Right cardiac atrium (tissue), 5 donors: ENCODE measurements at regions not wholly inside any gene's neighbourhood (a gene's known extent, or its start where the extent isn't known, plus 50 kb on each side); places are given as distances from the start of the nearest gene placed in this dataset.
A peak's percentile ranks its signal among the peaks of the same experiment; 100 is the strongest.

Source experiments
- ATAC-seq, 2 donors: fragments of 200-7000 bp; cut with Tn5 transposase; one replicate each; pipeline versions ENCODE4 v1.8.0 to v1.9.1; 2020; ENCODE audit warnings: moderate library complexity in 2 of 2, mild to moderate bottlenecking in 1 of 2
- DNase-seq, 3 donors: peaks; one replicate each; pipeline ENCODE4 v3.0.0-alpha.2; 2020
- H3K27ac ChIP-seq: one replicate; pipeline ENCODE4 v1.5.1; 2013; ENCODE audit warnings: mild to moderate bottlenecking, low read length, control low read depth, moderate library complexity
- H3K27me3 ChIP-seq: one replicate; pipeline ENCODE4 v1.6.1; 2013; ENCODE audit not compliant: control insufficient read depth, insufficient read depth
- H3K4me1 ChIP-seq: one replicate; pipeline ENCODE4 v1.6.1; 2013; ENCODE audit warnings: low read length; ENCODE audit not compliant: control insufficient read depth, insufficient read depth
- H3K4me3 ChIP-seq: one replicate; pipeline ENCODE4 v1.5.1; 2013; ENCODE audit warnings: low read length, control low read depth
- H3K9me3 ChIP-seq: one replicate; pipeline ENCODE4 v1.6.1; 2013; ENCODE audit warnings: low read length; ENCODE audit not compliant: control insufficient read depth
- WGBS: extraction: QIAGEN DNeasy Blood & Tissue Kit; methylation state at CpG from one replicate; pipeline ENCODE4 v1.1.7; 2013; 5-methylcytosine and 5-hydroxymethylcytosine counted together
- intact Hi-C, 4 donors: fragments of 100-400 bp; cut with DNase I; formaldehyde crosslinking; loops; one replicate each; pipeline versions ENCODE4 v1.11.0 to v1.14.0; 2022 to 2023
- donor health status: healthy with polysubstance abuse.
- donor health status: DM: no; HTN: yes; CAD: no.
- donor health status: DM: no; HTN: no; CAD: no.
- donor health status: DM: no; HTN: yes; CAD: no; lungs with severe emphysema.
- donor health status: DM: yes; HTN: yes; CAD: no.

GRCh38 chr12:38480594-38480993 is 164.0 kb downstream of the ALG10B start:
- Histone ChIP-seq H3K27me3 (no peaks in the 10 kb centered on the region), H3K9me3 (no peaks in the 10 kb centered on the region), H3K4me1 (no peaks in the 10 kb centered on the region), H3K4me3 (no peak overlapping the region), H3K27ac (no peak overlapping the region)
- intact Hi-C loops: no loop called here
- ATAC-seq (no peak), DNase-seq (no peak)

GRCh38 chr12:38484821-38485449 is 168.4 kb downstream of the ALG10B start:
- H3K27ac ChIP-seq: no peak overlapping the region
- no peaks in the 10 kb centered on the region for H3K27me3 ChIP-seq
- no peaks in the 10 kb centered on the region for H3K4me1 ChIP-seq
- H3K4me3 ChIP-seq: no peak overlapping the region
- WGBS: 63% methylated on average over 2 of the region's 2 CpGs
- no peaks in the 10 kb centered on the region for H3K9me3 ChIP-seq
- no peak for ATAC-seq
- intact Hi-C loops: no loop called here
- DNase-seq: no peak

GRCh38 chr12:38488866-38489265 is 172.3 kb downstream of the ALG10B start:
- DNase-seq (no peak), ATAC-seq (no peak)
- no peak overlapping the region for H3K27ac ChIP-seq
- H3K4me3 ChIP-seq: no peak overlapping the region
- intact Hi-C loops: no loop called here
- no peaks in the 10 kb centered on the region for H3K4me1 ChIP-seq
- 77% methylated on average over 2 of the region's 2 CpGs for WGBS
- no peaks in the 10 kb centered on the region for H3K9me3 ChIP-seq
- no peaks in the 10 kb centered on the region for H3K27me3 ChIP-seq

- intact Hi-C loops: no loop called here
- H3K27ac ChIP-seq: no peak overlapping the region
- no peak overlapping the region for H3K4me3 ChIP-seq
- no peaks in the 10 kb centered on the region for H3K27me3 ChIP-seq
- no peak for DNase-seq
- no peak for ATAC-seq
- 64% methylated on average over 5 of the region's 5 CpGs for WGBS
- no peaks in the 10 kb centered on the region for H3K9me3 ChIP-seq
- H3K4me1 ChIP-seq: no peaks in the 10 kb centered on the region
Observed at GRCh38 chr12:38490073-38490472, 173.5 kb downstream of the ALG10B start.

- intact Hi-C loops: no loop called here
- Histone ChIP-seq H3K4me1 (no peaks in the 10 kb centered on the region), H3K9me3 (no peaks in the 10 kb centered on the region), H3K27ac (no peak overlapping the region), H3K4me3 (no peak overlapping the region), H3K27me3 (no peaks in the 10 kb centered on the region)
- ATAC-seq (no peak), DNase-seq (no peak)
- WGBS: 31% methylated on average over 1 of the region's 1 CpG
Observed at GRCh38 chr12:38490941-38491340, 174.4 kb downstream of the ALG10B start.

GRCh38 chr12:38501481-38501880 is 184.9 kb downstream of the ALG10B start:
- ATAC-seq: no peak
- Histone ChIP-seq H3K9me3 (no peaks in the 10 kb centered on the region), H3K27me3 (no peaks in the 10 kb centered on the region), H3K4me1 (no peaks in the 10 kb centered on the region), H3K27ac (no peak overlapping the region), H3K4me3 (no peak overlapping the region)
- DNase-seq: no peak
- 63% methylated on average over 4 of the region's 4 CpGs for WGBS
- intact Hi-C loops: no loop called here

- H3K4me3 ChIP-seq: no peak overlapping the region
- intact Hi-C loops: no loop called here
- no peak for ATAC-seq
Observed at GRCh38 chr12:38501991-38502390, 185.4 kb downstream of the ALG10B start.

GRCh38 chr12:38502415-38502814 is 185.8 kb downstream of the ALG10B start:
- Histone ChIP-seq H3K4me3 (no peak overlapping the region), H3K27me3 (no peaks in the 10 kb centered on the region), H3K9me3 (no peaks in the 10 kb centered on the region), H3K27ac (no peak overlapping the region), H3K4me1 (no peaks in the 10 kb centered on the region)
- DNase-seq (no peak), ATAC-seq (no peak)
- 54% methylated on average over 4 of the region's 4 CpGs for WGBS
- intact Hi-C loops: no loop called here

More at GRCh38 chr12:38501991-38502390, 185.4 kb downstream of the ALG10B start:
- Histone ChIP-seq H3K27ac (no peak overlapping the region), H3K27me3 (no peaks in the 10 kb centered on the region), H3K4me1 (no peaks in the 10 kb centered on the region), H3K9me3 (no peaks in the 10 kb centered on the region)
- no peak for DNase-seq

GRCh38 chr12:38507839-38508238 is 191.3 kb downstream of the ALG10B start:
- Histone ChIP-seq H3K4me1 (no peaks in the 10 kb centered on the region), H3K4me3 (no peak overlapping the region), H3K27me3 (no peaks in the 10 kb centered on the region), H3K9me3 (no peaks in the 10 kb centered on the region), H3K27ac (no peak overlapping the region)
- DNase-seq (no peak), ATAC-seq (no peak)
- intact Hi-C loops: no loop called here
- 66% methylated on average over 7 of the region's 7 CpGs for WGBS

- Histone ChIP-seq H3K27ac (no peak overlapping the region), H3K27me3 (no peaks in the 10 kb centered on the region), H3K9me3 (no peaks in the 10 kb centered on the region), H3K4me1 (no peaks in the 10 kb centered on the region), H3K4me3 (no peak overlapping the region)
- DNase-seq: no peak
- ATAC-seq: no peak
- intact Hi-C loops: no loop called here
- 50% methylated on average over 5 of the region's 5 CpGs for WGBS
Observed at GRCh38 chr12:38508246-38508645, 191.7 kb downstream of the ALG10B start.

- Histone ChIP-seq H3K9me3 (no peaks in the 10 kb centered on the region), H3K4me3 (no peak overlapping the region), H3K27me3 (no peaks in the 10 kb centered on the region), H3K27ac (no peak overlapping the region), H3K4me1 (no peaks in the 10 kb centered on the region)
- ATAC-seq (peak in 1 of 2 donors; percentile 40), DNase-seq (no peak)
- intact Hi-C loops: no loop called here
Observed at GRCh38 chr12:38515912-38516311, 199.3 kb downstream of the ALG10B start.

GRCh38 chr12:38516418-38516817 is 199.8 kb downstream of the ALG10B start:
- Histone ChIP-seq H3K9me3 (no peaks in the 10 kb centered on the region), H3K27ac (no peak overlapping the region), H3K4me1 (no peaks in the 10 kb centered on the region), H3K4me3 (no peak overlapping the region), H3K27me3 (no peaks in the 10 kb centered on the region)
- intact Hi-C loops: no loop called here
- DNase-seq: no peak
- 26% methylated on average over 2 of the region's 2 CpGs for WGBS
- ATAC-seq: no peak
